Posterior cingulate gyrus (tissue), 11 donors: ENCODE measurements at regions not wholly inside any gene's neighbourhood (a gene's known extent, or its start where the extent isn't known, plus 50 kb on each side); places are given as distances from the start of the nearest gene placed in this dataset.

ENCODE experiments used
- DNase-seq, 10 donors: peaks; one replicate each; pipeline versions ENCODE4 v3.0.0 to v3.0.0-alpha.2; 2020 to 2021; ENCODE audit warnings: mixed read lengths in 3 of 10
- intact Hi-C: fragments of 100-400 bp; cut with DNase I; formaldehyde crosslinking; loops from one replicate; pipeline ENCODE4 v1.15.1; 2023

DNA sequence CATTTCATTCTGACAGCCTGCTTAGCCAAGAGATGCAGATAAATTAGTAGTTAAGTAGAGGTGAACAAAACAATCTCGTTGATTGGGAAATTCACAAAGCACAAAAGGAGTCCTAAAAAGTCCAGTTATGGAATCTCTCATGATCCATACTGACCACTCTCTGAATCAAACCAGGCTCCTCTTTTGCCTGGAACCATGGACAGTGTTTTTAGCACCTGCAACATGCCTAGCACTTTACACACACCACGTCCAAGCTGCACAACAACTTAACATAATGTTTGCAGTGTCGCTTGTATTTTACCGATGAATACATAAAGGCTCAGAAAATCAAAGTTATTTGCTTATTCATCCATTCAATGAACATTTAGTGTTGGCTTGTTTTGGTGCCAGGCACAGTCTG lies 101.8 kb upstream of the ST8SIA2 start:
- intact Hi-C loops: no loop called here
- no peak for DNase-seq

DNA sequence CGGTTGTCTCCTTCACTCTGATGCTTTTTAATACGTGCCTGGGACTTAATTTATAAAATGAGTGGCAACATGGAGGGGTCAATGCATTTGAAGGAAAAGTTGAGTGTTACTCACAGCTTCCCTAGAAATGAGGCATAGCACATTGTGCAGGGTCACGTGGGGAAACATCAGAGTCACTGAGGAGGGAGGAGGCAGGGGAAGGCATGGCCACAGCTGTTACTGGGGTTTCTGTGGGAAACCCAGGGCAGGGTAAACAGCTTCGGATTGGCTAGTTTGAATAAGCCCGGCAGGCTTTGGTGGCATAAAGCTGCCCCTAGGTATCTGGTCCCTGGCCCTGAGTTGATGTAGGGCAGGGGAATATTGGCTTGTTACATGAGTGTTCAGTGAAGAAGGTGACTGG lies 98.9 kb upstream of the ST8SIA2 start:
- no peak for DNase-seq
- intact Hi-C loops: no loop called here

DNA sequence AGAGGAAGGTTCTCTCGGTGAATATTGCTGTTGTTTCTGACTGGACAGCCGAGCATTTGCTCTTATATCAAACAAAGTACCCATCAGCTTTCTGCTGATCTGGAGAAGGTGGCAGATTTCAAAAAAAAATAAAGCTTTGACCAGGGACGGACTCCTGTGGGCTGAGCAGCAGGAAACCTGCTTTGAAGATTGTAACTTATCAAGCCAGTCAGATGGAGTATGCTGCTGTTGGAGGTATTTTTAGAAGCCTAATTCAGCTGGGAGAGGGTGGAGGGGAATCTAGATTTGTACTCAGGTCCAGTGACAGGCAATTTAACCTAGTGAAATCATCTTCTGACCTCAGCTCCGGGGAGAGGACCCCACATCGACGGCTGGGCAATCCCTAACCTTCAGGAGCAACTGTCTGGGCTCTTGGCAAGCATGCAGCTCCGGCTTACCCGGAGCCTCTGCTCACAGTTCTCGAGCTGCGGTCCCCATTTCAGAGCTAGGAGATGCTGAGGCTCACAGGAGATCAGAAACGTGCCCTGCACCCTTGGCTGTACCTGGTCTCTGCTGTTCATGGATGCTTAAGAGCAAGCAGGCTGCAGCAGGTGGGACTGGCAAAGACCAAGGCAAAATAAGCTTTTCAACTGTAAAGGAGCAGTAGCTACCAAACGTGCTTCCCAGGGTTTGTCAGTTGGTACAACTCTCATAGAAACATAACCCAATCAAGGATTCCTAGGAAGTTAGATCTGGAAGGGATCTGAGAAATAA lies 89.3 kb upstream of the ST8SIA2 start:
- DNase-seq: no peak
- intact Hi-C loops: no loop called here

DNA sequence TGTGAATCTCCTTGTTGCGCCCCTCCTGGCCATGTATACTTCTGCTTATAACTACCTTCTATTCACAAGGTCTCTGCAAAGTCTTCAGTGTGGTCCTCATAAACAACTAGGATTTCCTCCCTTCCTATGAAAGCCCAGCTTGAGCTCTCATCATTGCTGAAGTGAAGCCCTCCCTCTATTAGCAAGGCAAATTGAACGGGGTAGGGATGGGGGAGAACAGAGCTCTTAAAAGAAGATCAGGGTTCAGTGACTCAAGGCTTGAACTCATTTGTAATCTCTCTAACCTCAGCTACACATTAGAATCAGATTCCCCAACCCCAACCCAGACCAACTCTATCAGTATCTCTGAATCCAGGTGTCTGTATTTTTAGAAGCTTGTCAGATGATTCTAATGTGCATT lies 88.3 kb upstream of the ST8SIA2 start:
- intact Hi-C loops: no loop called here
- DNase-seq: no peak

DNA sequence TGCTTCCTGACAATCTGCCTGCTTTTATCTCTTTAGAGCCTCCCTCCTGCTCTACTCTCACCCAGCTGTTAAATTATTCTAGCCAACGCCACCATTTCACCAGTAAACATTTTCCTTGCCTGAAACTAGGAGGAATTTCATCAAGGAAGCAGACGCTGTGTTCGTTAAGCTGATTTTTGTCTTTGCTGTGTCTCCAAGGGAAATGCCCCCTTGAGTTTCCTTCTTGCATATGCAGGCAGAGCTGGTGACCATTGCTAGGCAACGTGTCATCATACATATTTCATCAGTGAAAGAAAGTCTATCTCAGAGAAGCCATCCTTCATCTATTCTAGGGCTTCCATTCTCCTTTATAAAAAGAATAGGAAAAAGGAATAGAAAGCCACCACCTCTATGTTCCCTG lies 87.0 kb upstream of the ST8SIA2 start:
- no peak for DNase-seq

DNA sequence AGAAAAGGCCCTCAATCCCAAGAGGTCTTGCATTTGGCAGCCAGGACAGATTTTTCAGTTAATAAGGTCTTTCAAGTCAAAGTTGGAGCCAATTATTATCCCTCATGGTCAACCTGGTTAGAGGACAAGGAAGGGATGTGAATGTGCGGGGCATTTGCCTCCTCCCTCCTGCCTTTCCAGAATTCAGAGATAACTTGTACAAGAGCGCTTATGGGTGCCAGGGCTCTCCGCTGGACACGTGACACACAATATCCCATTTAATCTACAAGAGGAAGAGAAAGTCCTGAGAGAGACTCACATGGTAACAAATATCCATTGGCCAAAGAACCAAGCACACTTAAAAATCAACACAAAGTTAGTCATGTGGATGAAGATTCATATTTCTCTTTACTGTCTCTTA lies 78.5 kb upstream of the ST8SIA2 start:
- no peak for DNase-seq
- intact Hi-C loops: no loop called here

More for the DNA sequence above, 87.0 kb upstream of the ST8SIA2 start:
- intact Hi-C loops: no loop called here

DNA sequence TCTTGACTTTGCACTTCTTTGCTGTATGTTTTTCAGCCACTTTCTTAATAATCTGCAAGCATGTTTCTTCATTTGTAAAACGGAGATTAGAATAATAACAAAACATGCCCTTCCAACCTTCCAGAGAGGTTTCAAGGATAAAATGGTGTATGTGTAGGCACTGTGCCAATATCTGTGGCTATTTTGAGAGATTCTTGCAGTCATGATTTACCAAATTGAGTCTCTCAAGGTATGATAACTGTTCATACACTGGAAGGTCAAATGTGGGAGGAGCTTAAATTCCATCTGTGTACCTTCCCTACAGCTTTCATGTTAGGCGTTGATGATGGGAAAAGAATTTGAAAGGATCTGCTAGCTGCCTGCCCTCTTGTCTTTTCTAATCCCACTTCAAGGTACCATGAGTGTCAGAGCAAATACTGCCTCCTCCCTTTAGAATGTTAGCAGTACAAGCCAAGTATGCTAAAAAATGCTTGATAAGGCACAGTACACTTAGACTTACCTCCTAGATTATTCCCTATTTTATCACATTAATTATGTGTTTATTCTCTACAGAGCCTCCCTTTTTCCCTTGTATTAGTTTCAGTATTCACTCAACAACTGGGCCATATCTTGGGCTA lies 78.0 kb upstream of the ST8SIA2 start:
- intact Hi-C loops: no loop called here
- DNase-seq: no peak

DNA sequence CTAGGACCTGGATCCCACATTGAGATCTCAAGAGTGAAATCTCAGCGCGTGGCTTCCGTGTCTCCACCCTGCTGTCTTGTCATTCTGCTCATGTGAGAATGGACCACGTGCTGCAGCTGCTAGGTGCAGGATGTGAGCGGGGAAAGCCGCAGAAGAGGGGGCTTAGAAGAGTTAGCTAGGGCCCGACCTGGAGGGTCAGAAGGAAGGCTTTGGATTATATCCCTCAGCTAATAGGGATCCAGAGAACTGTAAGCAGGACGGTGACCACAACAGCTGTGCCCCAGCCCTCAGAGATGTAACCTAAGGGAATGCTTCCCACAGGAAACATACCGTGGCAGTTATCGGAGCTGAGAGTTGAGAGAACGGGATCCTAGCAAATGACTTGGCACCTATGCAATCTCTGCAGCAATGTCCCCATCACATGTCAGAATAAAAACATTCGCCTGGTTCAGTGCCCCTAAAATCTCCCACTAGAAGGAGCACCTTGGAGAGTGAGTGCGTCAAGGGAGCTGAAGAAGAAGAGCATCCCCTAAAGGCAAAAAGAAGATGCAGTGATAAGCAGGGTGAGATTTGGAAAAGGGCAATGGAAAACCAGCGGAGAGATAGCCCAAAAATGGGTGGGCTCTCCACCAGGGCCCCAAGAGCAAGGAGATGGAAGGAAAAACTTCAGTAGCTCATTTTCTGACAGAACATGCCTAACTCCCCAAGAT lies 76.9 kb upstream of the ST8SIA2 start:
- no peak for DNase-seq
- intact Hi-C loops: no loop called here

DNA sequence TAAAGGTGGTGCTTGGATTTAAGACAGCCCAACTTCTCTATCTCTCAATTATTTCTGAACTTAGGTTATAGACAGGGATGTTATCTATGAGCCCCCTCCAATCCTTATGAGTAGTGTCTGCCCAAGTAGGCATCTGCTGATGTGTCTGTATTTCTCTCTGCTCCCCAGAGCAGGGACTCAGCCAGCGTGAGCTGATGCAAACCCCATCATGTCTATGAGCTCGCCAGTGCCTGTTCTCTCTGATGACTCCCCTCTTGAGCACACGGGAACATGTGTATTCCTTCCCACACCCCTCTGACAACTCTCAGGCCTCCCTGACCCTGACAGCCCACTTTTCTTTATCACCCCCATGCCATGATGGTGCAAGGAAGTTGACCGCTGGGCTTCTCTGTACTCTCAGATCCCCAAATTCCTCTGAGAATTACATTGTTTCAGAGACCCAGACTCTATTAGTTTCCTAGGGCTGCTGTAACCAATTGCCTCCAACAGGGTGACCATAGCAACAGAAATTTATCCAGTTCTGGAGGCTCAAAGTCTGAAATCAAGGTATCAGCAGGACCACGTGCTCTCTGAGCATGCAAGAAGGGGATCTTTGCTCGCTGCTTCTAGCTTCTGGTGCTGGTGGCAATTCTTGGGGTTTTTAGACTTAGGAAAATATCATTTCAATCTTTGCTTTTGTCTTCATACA lies 73.5 kb upstream of the ST8SIA2 start:
- intact Hi-C loops: no loop called here
- no peak for DNase-seq

DNA sequence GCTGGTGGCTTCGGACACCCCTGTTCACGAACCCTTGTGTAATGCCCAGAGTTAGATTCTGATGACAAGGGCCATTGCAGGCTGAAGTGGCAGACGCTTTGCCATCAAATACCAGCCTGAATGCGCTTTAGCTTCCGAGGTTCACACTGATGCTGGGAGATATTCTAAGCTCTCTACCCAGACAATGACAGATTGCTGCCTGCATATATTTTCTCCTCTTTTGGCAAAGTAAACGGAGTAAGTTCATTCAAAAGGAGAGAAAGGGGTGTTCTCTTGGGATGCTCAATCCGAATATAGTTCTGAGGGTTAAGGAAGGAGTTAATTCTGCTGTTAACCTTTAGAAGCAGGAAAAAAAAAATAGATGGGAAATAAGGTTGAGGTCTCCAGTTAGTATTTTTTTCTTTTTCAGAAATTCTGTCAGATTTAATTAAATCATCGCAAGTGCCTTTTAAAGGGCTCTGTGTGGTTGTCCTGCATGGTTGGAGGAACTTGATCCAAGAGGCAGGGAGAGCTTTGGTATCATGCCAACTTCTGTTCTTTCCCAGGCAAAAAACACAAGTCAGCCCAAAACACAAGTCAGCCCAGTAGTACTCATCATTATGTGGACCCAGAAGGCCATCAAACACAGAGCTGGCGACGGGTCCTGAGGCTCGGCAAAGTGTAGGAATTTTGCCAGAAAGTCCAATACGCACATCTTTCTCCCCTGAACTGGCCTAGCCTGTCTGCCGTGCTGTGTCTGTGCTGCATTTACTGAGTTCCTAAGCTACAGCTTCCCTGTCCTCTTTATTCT lies 70.9 kb upstream of the ST8SIA2 start:
- no peak for DNase-seq
- intact Hi-C loops: no loop called here

DNA sequence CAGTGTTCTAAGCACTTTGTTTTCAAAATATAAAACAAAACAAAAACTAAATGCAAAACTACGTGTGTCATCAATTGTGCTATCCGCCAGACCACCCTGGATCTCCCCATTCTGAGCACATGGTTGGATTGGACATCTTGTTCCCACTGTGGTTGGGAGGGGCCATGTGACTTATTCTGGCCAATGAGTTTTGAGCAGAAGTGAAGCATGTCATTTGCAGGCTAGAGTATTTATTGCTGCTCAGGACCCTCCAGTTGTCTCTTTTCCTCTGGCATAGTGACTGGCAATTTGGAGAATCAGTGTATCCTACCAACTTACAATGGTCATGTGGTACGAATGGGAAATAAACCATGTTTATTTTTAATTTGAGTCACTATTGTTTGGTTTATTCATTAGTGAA lies 70.2 kb upstream of the ST8SIA2 start:
- intact Hi-C loops: no loop called here
- no peak for DNase-seq

DNA sequence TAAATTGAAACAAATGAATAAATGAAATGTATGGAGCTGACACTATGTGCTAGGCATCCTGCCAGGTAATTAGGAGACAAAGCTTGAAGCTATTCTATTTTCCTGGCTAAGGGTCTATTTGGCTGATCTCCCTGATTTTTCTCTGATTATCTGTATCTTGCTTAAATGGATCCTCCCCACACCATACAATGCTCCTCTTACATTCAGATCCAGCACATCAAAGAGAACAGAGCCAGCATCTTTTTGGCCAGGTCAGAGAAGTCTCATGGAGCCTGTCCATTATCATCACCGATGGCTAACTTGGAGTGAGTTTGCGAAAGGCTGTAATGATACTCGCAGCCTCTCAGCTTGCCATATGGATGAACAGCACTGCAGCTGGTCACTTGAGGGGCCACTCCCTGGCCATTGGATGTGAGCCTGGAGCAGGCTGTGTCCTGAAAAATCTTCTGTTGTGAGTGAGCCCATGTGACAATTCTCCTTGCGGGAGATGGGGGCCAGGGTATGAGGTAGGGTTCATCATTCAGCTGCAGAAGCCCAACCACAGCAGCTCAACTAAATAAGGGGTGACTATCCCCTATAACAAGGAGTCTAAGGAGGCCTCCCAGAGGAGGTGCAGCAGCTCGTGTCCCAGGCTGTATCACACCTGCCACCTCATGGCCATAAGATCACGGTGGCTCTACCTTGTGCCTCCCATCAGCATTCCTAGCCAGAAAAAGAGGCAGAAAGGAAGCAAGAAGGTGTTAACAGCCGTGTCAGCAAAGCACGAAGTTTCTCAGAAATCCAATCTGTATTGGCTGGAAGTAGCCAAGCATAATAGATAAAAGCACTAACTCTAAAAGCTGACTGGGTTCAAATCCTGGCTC lies 69.3 kb upstream of the ST8SIA2 start:
- intact Hi-C loops: no loop called here
- DNase-seq: no peak

DNA sequence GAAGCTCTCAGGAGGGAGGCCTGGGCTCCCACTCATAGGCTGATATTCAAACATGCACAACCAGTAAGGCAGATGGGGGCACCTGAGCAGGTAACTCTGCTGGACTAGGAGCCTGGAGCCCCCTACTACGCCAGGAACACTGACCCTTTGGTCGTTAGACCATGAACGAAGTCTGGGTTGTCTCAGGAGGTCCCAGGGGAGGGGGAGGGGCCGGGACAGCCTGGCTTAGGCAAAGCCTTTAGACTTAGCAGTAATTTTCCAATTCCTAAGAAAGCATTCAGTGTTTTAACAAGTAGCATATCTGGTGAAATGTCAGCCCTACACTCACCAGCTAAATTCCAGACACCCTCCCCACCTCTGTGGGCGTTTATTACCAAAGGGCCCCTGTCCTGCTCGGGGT lies 67.4 kb upstream of the ST8SIA2 start:
- no peak for DNase-seq
- intact Hi-C loops: no loop called here

DNA sequence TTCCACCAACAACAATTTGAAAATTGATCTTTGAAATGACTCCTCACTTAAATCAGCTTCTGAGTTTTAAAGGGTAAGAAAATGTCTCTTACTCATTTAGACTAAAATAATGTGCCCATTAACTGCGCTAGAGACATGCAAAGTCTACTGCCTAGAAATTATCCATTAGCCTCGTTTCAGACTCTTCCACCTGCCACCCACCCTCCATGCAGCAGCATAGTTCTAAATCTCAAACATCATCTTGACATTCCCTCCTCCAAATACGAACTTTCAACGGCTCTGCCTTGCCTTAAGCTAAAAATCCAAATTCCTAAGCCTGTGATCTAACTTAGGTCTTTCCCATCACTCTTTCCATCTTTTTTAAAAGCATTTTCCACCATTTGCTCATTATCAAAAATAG lies 66.6 kb upstream of the ST8SIA2 start:
- intact Hi-C loops: no loop called here
- DNase-seq: no peak

DNA sequence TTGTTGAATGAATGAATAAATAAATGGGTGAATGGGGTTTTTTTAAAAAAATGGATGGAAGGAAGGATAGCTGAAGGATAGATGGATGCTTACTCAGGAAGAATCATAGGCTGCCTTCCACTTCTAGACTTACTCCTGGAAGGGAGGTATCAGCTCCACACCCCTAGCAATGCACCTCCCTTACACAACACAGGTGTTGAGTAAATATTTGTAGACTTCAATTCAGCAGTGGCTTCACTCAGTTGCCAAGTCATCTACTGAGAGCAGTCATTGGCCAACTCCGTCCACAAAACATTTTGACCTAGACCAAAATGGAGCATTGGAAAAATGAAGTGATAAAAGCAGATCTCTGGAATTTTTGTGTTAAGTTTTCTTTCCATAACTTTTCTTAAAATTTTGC lies 65.5 kb upstream of the ST8SIA2 start:
- DNase-seq: no peak
- intact Hi-C loops: no loop called here

DNA sequence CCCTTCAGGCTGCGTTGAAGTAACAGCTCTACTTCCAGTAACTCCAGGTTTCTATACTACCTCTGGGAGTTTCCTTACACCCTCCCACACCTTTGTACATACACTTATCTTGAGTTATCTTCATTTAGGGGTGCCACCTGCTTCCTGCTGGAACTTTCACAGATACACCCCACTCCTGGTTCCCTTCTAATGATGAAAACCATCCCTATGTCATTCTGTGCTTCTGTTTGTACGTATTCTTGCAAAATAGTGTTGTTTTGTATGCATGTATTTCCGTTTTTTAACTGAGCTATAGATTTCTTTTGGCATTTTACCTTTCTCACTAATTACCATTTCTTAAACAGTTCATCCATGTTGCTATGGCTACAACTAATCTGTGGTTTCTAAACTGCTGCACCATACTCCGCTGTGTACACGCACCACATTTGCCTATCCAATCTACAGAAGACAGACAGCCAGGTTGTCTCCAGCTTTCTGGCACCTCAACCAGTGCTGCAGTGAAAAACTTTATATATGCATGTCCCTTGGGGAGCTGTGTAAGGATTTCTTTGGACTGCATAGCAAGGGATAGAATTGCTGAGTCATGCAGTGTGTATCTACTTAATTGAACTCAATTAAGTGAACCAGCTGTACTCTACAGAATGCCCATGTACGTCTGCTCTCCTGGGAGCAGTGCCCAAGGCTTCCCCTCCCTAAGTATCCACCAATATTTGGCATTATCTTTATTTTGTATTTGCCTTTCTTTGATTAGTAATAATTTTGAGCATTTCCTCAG lies 61.4 kb upstream of the ST8SIA2 start:
- DNase-seq: no peak
- intact Hi-C loops: no loop called here

DNA sequence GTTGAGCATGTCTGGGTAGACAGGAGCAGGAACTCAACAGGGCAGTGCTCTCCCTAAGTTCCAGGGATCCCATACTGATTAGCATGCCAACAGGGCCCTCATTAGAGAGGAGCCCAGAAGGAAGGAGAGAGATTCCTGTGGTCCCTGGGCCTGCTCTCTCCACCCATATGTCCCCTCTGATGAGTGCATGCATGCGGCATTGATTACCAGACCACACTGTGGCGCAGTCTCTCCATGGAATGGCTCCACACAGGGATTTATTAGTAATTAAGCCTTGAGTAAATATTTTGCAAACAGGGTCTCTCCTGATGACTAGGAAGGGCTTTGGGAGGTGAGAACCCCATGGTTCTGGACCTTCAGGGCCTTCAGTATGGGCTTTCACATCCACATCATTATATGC lies 60.0 kb upstream of the ST8SIA2 start:
- no peak for DNase-seq
- intact Hi-C loops: no loop called here

DNA sequence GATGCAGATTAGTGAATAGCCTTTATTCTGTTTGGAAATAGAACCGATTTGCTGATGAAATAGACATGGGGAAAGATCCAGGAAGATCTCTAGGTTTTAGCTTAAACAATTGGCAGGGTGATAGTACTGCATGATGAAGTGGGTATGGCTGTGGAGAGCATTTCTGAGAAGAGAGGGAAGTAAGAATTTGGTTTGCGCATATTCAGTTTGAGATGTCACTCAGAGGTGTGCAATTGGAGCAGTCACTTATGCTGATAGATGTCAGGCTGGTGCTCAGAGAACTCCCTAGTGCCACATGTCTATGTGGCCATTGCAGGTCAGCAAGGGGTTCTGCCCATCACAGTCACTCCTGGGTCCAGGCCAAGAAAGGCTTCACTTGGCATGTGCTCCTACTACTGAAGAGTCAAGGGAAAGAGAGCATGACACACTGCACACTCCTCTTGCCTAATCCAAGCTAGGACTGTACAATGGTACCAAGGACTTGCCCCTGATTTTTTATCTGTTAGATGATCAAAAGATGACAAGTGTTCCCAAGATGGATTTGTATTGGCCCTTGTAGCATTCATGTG lies 57.2 kb upstream of the ST8SIA2 start:
- intact Hi-C loops: no loop called here
- DNase-seq: no peak

DNA sequence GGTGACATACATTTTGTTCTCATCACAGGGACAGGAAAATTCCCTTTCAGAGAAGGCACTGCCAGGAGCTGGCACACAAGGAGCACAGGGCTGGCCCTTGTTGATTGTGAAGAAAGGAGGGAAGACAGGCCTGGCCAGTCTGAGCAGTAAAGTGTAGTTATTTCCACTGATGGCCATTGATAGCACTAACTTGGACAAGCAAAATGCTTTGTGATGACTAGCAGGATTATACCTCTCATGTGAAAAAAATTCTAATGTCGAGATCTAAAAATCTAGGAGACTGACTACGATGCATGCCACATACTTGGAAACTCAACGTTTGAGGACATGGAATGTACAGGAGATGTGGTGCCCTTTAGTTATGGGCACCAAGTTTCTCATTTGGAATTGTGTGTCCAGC lies 54.3 kb upstream of the ST8SIA2 start:
- DNase-seq: no peak
- intact Hi-C loops: no loop called here
